HFFc6 (cell line): ENCODE measurements at regions not wholly inside any gene's neighbourhood (a gene's known extent, or its start where the extent isn't known, plus 50 kb on each side); places are given as distances from the start of the nearest gene placed in this dataset.

Experiments
- DNase-seq: peaks from one replicate; pipeline ENCODE4 v3.0.0-alpha.2; 2018
- H3K27ac Mint-ChIP-seq: 2 replicates; pipeline ENCODE4 v1.8.0; 2020; ENCODE audit warnings: mild to moderate bottlenecking, mixed read lengths
- H3K27me3 Mint-ChIP-seq: 2 replicates; pipeline ENCODE4 v1.8.0; 2021; ENCODE audit warnings: mild to moderate bottlenecking, moderate library complexity, mixed read lengths; ENCODE audit not compliant: insufficient read depth
- H3K36me3 Mint-ChIP-seq: 2 replicates; pipeline ENCODE4 v1.8.0; 2021; ENCODE audit warnings: low read depth, mixed read lengths
- H3K4me1 Mint-ChIP-seq: 2 replicates; pipeline ENCODE4 v1.8.0; 2020; ENCODE audit warnings: low read depth, mixed read lengths
- H3K4me3 Mint-ChIP-seq: 2 replicates; pipeline ENCODE4 v1.8.0; 2020; ENCODE audit warnings: mild to moderate bottlenecking, moderate library complexity, mixed read lengths
- H3K9me3 Mint-ChIP-seq: 2 replicates; pipeline ENCODE4 v1.8.0; 2020; ENCODE audit warnings: mild to moderate bottlenecking, mixed read lengths
- TF ChIP-seq, protein P1 (sequence below): fragments of 200-600 bp; sonication (generic); IDR thresholded peaks from 2 replicates; pipeline ENCODE4 v1.5.0; 2021; ENCODE audit warnings: antibody characterized with exemption, mild to moderate bottlenecking

GRCh38 chr10:33760056-33760943, 425.8 kb upstream of the NRP1 start:
- TF ChIP-seq, protein P1, sequence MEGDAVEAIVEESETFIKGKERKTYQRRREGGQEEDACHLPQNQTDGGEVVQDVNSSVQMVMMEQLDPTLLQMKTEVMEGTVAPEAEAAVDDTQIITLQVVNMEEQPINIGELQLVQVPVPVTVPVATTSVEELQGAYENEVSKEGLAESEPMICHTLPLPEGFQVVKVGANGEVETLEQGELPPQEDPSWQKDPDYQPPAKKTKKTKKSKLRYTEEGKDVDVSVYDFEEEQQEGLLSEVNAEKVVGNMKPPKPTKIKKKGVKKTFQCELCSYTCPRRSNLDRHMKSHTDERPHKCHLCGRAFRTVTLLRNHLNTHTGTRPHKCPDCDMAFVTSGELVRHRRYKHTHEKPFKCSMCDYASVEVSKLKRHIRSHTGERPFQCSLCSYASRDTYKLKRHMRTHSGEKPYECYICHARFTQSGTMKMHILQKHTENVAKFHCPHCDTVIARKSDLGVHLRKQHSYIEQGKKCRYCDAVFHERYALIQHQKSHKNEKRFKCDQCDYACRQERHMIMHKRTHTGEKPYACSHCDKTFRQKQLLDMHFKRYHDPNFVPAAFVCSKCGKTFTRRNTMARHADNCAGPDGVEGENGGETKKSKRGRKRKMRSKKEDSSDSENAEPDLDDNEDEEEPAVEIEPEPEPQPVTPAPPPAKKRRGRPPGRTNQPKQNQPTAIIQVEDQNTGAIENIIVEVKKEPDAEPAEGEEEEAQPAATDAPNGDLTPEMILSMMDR = no peak
- Mint-ChIP-seq H3K4me3 (no peak overlapping the region), H3K27ac (no peak overlapping the region), H3K9me3 (no peaks in the 10 kb centered on the region), H3K4me1 (no peaks in the 10 kb centered on the region), H3K36me3 (no peaks in the 10 kb centered on the region), H3K27me3 (peaks cover 2% of the 10 kb centered on the region)
- no peak for DNase-seq

DNA sequence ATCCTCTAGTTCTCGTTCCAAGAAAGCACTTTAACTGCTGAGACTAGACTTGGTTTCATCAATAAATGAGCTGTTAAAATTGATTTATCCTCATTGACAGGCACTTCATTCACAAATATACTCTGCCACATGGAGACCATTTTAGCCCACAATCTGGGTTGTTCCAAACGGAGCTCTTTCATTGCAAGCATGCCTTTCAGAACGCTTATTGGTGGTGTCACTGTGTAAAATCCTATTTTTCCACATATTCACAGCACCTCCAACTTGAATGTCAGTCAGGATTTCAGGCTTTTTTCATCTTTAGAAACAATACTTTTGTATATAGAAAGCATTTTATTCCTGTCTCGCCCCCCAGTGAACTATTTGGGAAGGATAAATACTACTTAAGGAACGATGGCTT, 424.7 kb upstream of the NRP1 start:
- Mint-ChIP-seq H3K4me1 (no peaks in the 10 kb centered on the region), H3K27me3 (peaks cover 6% of the 10 kb centered on the region), H3K27ac (no peak overlapping the region), H3K36me3 (no peaks in the 10 kb centered on the region), H3K9me3 (no peaks in the 10 kb centered on the region), H3K4me3 (no peak overlapping the region)
- TF ChIP-seq, protein P1 = no peak
- no peak for DNase-seq

DNA sequence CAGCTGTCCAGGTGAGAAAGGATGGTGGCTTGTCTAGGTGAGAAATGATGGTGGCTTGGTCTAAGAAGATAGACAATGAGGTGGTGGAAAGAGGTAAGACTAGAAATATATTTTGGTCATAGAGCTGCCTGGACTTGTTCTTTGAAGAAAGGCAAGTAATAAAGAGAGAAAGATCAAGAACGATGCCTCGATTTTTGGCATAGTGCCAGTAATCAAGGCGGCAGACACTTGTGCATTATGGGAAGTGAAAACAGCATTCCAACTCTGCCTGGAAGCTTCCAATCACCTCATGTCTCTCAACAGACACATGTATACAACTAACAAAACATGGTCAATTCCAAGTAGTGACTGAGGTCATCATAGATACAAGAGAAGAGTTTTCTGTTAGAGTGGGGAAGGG, 423.8 kb upstream of the NRP1 start:
- TF ChIP-seq, protein P1 = no peak
- Mint-ChIP-seq H3K27me3 (peaks cover 7% of the 10 kb centered on the region; the same call in 1 of the 2 replicates), H3K27ac (no peak overlapping the region), H3K9me3 (no peaks in the 10 kb centered on the region), H3K36me3 (no peaks in the 10 kb centered on the region), H3K4me3 (no peak overlapping the region), H3K4me1 (no peaks in the 10 kb centered on the region)
- DNase-seq = no peak

GRCh38 chr10:33754052-33754451, 419.6 kb upstream of the NRP1 start:
- no peaks in the 10 kb centered on the region for H3K36me3 Mint-ChIP-seq
- TF ChIP-seq, protein P1 = no peak
- no peak overlapping the region for H3K4me3 Mint-ChIP-seq
- DNase-seq = no peak
- no peaks in the 10 kb centered on the region for H3K9me3 Mint-ChIP-seq
- H3K27me3 Mint-ChIP-seq = peaks cover 7% of the 10 kb centered on the region
- no peaks in the 10 kb centered on the region for H3K4me1 Mint-ChIP-seq
- no peak overlapping the region for H3K27ac Mint-ChIP-seq

DNA sequence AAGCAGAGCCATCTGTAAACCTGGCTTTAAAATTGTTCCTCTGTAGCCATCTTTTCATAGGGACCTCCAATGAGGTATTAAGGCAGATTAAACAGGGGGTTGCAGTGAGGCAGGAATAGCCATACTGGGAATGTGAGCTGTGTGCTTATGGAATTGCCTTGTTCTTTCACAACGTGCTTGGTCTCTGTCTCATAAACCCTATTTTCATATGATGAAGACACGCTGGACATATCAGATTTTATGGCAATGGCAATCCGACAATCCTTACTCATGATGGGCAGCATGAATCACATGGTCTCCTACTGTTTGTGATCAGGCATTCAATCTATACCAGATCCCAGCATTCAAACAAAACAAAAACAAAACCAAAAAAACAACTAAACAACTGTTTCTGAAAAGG, 418.9 kb upstream of the NRP1 start:
- TF ChIP-seq, protein P1 = no peak
- no peak overlapping the region for H3K4me3 Mint-ChIP-seq
- H3K4me1 Mint-ChIP-seq = no peaks in the 10 kb centered on the region
- no peak overlapping the region for H3K27ac Mint-ChIP-seq
- H3K36me3 Mint-ChIP-seq = no peaks in the 10 kb centered on the region
- H3K27me3 Mint-ChIP-seq = peaks cover 7% of the 10 kb centered on the region
- no peak for DNase-seq
- H3K9me3 Mint-ChIP-seq = no peaks in the 10 kb centered on the region
